ENCODE measurements at regions not wholly inside any gene's neighbourhood (a gene's known extent, or its start where the extent isn't known, plus 50 kb on each side); places are given as distances from the start of the nearest gene placed in this dataset.

- TF ChIP-seq CTCF (conservative IDR thresholded peaks at IDR 0.05; ENCODE audit: low read depth, low read length) (no peak), SMC3 (IDR thresholded peaks at IDR 0.05; ENCODE audit: low read depth, low read length) (no peak), RAD21 (IDR thresholded peaks at IDR 0.05; ENCODE audit: low read length) (no peak), RCOR1 (IDR thresholded peaks at IDR 0.05; ENCODE audit: insufficient replicate concordance, low read length) (no peak), RFX5 (IDR thresholded peaks at IDR 0.05; ENCODE audit: low read depth, low read length) (no peak), USF2 (IDR thresholded peaks at IDR 0.05; ENCODE audit: low read depth, low read length) (no peak), POLR2A (IDR thresholded peaks at IDR 0.05; ENCODE audit: low read depth, low read length) (no peak)
These were observed 403.5 kb upstream of the RNF32 start for GRCh38 chr7:156236936-156237599.
